CD4-positive, alpha-beta T cell treated with Interleukin-17A for 4 hours (primary cell): ENCODE measurements at regions not wholly inside any gene's neighbourhood (a gene's known extent, or its start where the extent isn't known, plus 50 kb on each side); places are given as distances from the start of the nearest gene placed in this dataset.

Experiments used
- DNase-seq: peaks from one replicate; pipeline ENCODE4 v3.0.0-alpha.2; 2020; ENCODE audit warnings: mixed read lengths

DNA sequence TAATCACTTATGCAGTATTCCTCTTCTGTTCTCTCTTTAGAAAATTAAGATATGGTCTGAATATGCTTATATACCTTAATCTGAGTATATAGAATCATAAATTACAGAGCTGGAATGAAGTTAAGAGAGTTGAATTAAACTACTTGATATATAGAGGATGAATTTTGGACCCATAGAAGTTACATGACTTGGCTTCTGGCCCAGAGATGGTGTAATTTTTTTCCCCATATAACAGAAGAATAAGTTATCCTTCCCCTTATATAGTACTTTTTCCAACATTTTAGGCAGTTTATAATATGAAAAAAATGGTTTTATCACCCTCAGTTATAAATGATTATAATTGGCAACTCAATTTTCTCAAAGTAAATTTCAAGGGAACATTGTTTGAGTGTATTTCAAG, 616.3 kb downstream of the TBC1D4 start:
- DNase-seq, result no peak

DNA sequence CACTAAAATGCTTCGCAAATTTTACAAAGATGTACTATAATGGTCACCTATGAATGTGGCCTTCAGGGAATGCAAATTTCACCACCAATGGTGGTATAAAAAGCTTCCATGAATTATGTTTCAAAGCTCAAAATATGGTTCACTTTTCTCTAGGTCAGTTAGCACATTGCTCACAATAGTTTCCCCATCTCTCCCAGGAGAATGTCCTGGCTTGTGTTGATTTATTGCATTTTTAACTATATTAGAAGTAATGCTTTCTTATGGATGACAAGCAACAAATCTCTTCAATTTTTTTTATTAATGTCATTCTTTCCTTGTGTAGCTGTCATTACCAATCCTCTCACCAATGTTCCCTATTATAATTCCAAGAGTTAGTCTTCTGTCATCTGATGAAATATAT, 621.2 kb downstream of the TBC1D4 start:
- no peak for DNase-seq

DNA sequence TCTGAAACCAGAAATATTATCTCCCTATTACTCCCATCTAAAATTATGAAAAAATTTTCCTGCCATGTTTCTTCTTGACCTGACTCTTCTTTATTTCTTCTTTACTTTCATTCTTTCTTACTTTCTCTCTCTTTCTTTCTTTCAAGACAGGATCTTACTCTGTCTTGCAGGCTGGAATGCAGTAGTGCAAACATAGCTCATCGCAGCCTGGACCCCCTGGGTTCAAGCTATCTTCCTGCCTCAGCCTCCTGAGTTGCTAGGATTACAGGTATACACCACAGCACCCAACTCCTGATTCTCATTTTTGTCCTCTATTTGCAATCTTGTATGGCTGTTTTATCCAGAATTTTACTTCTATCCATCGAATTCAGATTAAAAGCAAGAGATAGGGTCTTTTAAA, 631.1 kb downstream of the TBC1D4 start:
- no peak for DNase-seq

DNA sequence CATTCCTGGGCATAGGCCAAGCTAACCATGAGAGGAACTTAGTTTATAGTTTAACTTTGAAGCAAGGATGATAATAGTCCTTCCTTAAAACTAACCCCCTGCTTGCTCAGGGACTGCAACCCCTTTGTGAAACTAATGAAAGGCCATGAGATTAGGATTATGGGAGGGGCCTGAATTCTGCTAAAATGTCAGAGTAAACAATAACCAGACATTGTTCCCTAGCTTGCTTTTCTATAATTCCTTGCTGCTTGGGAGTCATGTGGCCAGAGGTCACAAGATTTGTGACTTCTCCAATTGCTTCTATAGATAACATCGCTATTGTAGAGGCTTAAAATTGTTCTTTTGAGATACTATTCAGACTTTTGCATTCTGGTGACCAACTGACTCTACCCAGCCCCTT, 634.0 kb downstream of the TBC1D4 start:
- DNase-seq, result no peak

DNA sequence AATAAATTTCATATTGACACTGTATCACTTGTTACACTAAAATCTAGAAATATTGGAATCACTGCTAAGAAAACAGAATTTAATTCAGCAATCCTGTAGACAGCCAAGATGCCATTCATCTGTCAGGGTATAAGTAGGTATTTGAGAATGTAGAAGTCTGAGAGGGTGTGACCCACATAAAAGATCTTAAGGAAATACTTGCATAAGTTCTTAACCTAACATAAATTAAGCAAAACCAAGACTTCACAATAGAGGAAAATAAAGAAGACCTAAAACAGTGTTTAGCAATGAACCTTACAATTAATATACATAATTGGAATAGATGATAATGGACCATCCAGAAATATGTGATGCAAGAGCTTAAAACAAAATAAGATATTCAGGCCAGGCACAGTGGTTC, 636.2 kb downstream of the TBC1D4 start:
- no peak for DNase-seq

DNA sequence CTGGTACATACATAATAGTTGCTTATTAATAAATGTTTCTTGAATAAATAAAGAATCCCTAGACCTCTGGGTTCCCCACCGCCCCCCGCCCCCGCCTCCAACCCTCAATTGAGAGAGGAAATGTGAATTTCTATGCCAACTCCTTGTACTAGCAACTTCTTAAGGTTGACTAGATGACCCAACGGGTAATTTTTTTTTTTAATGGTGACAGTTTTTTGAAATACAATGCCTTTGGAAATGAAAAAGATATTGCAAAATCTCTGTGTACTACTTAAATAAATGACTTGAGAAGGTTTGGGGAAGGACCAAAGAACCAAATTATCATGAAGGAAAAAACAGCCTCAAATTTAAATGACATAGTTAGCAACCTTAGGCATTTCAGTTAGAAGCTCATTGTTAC, 640.3 kb downstream of the TBC1D4 start:
- no peak for DNase-seq

DNA sequence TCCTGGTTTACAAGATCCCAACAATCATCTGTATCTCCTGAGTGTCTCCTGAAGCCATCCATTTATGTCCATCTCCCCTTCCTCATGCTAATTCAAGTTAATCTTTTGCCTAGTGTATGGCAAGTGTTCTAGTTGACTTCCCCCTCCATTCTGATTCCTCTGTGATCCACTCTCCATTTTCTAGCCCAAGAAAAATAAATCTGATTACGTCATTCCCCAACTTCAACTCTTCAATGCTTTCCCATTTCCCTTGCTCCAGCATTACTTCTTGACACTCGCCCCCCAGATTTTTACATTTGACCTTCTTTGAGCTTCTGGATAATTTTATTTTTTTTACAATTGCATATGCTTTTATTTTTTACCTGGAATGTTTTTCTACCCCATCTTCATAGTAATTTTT, 640.8 kb downstream of the TBC1D4 start:
- DNase-seq, result no peak

DNA sequence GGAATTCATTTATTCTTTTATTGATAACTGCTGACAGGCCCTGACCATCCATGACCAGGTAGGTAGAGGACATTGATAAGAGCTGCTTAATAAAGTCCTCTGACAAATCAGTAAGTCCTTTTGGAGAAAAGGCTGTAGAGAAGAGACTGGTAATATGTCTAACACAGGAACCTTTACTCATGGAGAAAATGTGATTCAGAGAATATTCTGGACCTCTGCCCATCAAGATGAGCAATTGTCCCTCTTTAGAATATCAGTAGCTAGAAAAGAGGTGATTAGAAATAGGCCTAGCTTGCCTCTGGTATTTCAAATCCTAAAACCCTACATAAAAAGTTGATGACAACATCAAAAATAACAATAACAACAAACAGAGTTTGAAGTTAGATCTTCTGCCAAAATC, 642.3 kb downstream of the TBC1D4 start:
- DNase-seq, result no peak

DNA sequence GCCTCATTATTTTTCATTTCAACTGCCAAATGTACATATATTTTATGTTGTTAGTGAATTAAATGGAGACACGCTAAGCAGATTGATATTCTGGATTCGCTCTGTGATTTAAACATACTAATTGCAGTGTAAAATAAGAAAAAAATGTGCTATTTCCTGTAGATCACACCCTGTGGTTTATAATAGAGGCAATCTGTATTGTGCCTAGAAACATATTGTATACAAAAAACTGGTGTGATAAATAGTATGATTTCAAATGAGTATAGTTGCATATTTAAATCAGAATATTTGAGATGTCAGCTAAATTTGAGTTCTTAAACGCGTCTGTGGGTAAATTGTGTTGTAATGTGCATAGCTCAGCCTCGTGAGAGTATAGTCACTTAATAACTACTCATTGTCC, 643.9 kb downstream of the TBC1D4 start:
- DNase-seq, result no peak

DNA sequence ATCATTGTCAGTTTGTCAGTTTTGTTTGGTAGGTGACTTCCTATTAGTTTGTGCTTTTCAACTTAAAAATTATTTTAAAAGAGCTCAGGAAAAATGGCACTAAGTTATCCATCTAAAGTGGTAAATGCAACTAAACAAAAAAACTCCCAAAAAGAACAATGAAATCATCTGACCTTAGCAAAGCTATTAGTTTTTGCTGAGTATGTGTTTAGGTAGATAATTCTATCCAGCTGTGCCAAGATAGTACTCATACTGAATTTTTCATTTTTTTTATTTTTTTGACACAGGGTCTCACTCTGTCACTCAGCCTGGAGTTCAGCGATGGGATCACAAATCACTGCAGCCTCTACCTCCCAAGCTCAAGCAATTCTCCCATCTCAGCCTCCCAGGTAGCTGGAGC, 645.3 kb downstream of the TBC1D4 start:
- no peak for DNase-seq

DNA sequence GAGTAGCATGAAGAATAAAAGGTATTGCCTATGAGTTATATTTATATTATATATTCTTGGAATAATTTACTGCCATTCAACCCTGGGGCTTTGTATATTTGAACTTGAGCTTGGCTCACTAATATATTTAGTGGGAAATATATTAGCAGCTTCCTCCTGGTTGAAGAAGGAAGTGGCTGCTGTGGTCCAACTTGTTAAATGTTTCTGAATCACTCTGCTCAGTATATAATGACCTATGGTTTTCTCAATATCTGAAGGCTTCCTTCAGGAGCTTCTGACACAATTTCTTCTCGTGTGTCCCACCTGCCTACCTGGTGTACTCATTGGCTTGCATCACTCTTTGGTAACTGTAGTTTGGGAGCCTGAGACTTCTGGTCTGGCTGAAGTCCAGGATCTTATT, 646.4 kb downstream of the TBC1D4 start:
- DNase-seq, result no peak

DNA sequence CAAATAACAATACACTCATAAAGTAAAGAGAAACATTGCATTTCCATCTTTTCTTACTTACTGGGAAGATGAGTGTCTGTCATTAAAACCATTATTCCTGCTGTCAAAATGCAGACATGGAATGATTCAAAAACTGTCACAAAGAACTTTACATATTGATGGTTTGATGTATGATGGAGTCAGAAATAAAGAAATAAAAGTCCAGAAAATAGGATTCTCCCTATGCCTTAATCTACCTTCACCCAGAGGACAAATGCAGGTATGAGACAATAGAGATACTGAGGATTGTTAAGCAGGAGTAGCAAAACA, 656.1 kb downstream of the TBC1D4 start:
- DNase-seq, result no peak

DNA sequence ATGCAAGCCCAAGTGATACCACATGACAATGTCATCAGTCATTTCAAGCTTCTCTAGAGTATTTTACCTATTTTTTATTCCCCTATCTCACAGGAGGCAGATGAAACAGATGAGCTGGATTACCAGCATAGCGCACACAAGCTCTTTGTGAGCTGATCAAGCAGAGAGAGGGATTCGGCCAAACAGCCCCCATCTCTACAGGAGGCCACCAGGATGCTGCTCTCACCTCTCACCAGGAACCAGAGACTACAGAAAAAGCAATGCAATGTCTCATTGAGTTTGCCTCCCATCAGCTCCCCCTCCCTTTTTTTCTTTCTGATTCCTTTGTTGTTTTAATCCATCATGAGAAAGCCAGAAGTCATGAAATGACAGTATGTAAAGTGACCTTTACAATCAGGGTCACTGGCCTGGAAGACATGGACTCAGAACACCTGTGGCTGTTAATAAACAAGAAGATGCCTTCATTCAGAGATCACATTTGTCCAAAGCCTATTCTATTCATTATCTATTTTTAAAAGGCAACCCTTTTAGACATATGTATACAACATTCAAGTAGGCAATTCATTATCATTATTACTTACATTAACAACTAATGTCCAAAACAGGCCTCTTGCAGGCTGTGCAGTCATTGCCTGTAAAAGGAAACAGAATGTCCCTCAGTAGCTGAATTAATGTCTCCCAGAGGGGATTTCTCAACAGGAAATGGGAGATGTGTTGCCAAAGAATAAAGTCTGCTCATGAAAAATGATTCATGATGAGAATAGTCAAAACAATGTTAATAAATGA, 656.6 kb downstream of the TBC1D4 start:
- DNase-seq, result no peak

DNA sequence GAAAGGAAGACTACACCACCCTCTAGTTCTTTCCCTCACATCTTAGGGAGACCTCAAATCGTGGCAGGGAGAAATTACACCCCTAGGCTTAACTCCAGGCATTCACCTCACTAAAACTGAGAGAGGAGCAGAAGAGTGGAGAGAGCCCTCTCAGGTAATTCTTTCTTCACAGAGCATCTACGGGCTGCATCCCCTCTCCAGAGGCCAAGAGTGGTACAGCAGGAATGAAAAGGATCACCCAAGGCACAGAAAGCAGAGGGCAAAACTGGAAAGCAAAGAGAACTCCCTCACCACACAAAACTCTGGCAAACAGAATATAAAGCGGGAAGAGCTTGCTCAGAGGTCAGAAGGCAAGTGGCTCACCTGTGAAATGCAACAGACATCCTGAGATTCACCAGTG, 661.2 kb downstream of the TBC1D4 start:
- DNase-seq, result no peak

DNA sequence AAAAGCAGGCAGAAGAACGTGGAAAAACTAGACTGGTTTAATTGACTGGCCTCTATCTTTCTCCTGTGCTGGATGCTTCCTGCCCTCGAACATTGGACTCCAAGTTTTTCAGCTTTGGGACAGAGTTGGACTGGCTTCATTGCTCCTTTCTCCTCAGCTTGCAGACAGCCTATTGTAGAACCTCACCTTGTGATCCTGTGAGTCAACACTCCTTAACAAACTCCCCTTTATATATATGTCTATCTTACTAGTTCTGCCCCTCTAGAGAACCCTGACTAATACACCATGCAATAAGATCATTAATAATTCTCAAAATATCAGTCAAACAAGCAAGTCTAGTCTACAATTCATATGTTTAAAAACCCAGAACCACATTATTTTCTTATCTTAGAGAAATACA, 662.4 kb downstream of the TBC1D4 start:
- no peak for DNase-seq

DNA sequence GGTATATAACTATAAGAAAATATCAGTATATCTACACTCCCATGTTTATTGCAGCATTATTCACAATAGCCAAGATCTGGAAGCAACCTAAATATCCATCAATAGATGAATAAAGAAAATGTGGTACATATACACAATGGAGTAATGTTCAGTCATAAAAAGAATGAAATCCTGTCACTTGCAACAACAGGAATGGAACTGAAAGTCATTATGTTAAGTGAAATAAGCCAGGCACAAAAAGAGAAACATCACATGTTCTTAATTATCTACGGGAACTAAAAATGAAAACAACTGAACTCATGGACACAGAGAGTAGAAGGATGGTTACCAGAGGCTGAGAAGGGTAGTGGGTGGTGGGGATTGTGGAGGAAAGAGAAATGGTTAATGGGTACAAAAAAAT, 665.2 kb downstream of the TBC1D4 start:
- DNase-seq, result no peak

DNA sequence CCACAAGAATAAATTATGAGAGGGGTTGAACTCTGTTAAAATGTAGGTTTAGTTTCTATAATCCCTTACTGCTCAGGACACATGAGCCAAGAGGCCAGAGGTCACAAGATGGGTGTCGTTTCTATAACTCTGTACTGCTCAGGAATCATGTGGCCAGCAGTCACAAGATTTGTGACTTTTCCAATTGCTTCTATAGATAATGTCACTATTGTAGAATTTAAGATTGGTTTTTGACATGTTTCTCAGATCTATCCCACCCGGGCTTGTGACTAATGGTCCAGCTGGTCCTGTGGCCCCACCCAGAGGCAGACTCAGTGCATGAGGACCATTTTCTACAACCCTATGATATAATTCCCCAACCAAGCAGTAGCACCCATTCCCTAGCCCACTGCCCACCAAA, 662.0 kb upstream of the KLF12 start:
- no peak for DNase-seq

DNA sequence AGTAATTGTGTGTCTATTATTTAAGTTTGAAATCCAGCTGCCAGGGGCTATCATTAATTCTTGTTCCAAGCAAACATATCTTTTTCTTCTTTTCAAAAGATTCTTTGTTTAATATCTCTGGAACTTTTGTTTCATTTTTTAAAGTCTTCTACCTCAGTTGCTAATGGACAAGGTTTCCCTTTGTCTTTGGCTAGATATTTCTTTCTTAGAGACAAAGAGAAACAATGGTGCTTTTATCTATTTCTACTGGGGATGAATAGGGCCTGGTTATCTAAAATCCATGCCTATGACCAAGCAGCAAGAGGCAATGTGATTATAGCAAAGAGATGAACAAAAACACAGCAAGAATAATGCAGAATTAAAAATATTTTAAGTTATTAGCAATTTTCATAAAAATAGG, 661.3 kb upstream of the KLF12 start:
- no peak for DNase-seq

DNA sequence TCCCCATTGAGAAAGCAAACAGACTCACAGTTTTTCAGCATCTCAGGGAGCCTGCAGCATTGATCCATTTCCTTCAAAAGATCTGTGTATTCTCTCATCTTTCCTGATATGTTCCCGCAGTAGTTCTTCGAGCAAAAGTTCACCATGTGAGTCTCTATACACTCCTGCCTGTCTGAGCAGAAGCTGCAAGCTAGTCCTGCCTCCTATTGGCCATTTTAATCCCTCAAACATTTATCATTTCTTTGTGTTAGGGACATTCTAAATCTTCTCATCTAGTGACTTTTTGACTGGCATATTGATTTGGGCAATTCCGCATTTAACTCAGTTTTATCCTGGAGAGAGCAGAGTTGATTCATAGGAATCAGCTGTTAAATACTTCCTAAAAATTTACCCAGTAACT, 660.4 kb upstream of the KLF12 start:
- DNase-seq, result no peak

DNA sequence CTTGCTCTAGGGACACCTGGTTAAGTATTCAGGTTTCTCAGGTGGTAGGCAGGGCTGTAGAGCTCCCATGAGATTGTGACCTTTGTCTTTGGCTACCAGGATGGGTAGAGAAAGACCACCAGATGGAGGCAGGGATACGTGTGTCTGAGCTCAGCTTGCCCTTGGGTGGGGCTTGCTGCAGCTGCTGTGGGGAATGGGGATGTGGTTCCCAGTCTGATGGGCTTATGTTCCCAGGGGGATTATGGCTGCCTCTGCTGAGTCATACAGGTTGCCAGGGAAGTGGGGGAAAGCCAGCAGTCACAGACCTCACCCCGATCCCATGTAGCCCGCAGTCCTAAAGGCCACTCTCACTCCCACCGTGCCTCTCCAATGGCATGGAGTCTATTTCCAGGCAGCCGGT, 659.9 kb upstream of the KLF12 start:
- DNase-seq, result no peak

DNA sequence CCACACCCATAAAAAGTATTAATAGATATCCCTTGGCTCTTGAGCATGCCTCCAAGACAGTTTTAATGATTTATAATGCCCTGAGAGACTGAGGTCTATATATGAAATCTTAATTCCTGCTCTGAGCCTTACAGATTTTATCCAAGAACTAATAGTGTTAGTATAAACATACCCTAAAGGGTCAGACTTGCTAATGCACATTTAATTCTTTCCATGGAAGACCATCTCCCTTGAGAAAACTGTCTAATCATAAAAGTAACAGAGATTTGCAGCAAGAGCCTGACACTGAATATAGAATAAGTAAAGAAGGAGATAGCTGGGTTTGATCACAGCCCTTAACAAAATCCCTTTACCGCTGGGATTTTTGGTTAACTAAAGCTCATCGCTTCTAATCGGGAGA, 650.8 kb upstream of the KLF12 start:
- DNase-seq, result no peak

DNA sequence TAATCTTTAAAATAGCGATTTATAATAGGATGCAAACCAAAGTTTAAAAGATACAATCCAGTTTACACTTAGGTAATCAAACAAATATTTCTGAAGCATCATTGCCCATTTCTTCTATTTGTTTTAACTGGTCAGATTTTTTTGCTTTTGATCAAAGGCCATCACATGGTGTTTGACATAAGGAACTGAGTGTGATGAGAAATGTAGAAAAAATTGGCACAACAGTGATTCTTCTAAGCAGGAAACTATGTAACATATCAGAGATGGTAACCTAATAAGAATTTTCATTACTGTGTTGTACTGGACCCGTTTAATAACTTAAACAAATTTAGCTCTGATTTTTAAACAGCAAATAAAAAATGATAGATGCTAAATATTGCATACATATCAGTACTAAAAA, 644.7 kb upstream of the KLF12 start:
- DNase-seq, result no peak

DNA sequence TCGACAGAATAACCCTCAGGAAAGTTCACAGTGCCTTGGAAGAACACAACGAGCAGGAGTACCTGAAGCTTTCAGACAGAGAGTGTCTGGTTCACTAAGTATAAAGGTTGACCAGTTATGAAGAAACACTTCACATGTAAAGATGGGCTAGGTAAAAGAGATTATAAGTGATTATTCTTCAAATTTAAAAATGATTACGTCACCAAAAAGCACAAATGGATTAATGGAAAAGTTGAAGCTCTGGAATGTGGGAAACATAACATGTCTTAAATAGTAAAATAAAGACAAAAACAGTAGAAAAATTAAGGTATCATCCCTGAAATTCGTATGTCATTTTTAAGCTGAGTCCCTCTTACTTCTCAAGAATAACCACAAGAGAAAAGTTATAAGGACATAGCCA, 643.9 kb upstream of the KLF12 start:
- DNase-seq, result no peak

DNA sequence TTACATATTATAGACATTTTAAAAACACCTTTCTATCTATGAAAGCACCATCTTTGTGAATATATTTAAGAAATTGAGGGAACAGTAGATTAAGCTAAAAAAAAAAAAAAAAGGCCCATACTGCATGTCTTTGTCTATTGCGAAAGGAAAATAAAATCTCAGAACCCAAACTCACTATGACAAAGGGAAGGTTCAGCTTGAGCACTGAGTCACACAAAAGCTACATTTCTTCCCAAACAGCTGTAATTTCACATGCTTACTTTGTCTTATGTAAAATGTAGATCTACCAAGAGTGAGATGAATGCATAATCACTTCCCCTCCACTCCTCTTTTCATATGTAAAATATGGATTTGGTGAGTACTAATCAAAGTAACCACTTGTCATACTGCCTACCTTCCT, 640.1 kb upstream of the KLF12 start:
- DNase-seq, result no peak

DNA sequence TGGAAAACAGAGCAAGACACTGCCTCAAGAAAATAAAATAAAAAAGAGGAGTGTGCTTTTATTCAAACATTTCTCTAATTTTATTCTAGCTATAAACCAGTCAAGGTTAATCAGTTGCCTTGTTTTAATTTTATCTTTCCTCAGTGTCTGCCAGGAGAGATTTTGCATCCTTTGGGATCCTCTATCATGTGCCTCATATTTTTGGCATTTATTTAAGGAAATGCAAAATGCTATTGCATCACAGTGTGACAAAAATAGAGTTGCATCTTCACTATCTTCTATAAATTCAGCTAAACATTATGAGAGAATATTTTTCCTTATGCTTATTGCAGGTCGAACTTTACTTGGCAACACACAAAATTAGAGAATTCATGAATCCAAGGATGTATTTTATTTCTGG, 639.0 kb upstream of the KLF12 start:
- DNase-seq, result no peak

DNA sequence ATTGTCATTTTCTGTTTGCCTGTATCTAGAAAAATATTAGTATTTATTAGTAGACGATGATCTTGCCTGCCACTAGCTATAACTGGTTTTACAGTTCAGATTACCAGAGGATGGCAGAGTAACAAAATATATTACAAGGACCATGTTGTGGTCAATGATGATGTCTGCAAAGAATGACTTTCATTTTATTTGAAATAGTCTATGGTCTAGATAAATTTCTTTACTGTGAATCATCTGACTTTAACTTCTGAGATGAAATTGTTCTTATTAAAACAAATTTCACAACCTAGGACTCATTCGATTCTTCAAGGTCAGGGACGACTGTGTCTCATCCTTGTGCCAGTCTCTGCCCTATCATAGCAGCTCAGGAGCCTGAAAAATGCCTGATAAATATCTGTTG, 637.8 kb upstream of the KLF12 start:
- no peak for DNase-seq
